ENCODE measurements at regions not wholly inside any gene's neighbourhood (a gene's known extent, or its start where the extent isn't known, plus 50 kb on each side); places are given as distances from the start of the nearest gene placed in this dataset.
A peak's percentile ranks its signal among the peaks of the same experiment; 100 is the strongest.
"Not testable (repeated sequence)": the region's sequence is repeated elsewhere in the genome, so short reads cannot be mapped to it uniquely, and the experiment has no call there.

GRCh38 chr12:28063355-28063880, 90.9 kb upstream of the PTHLH start:
- DNase-seq = no peak

DNA sequence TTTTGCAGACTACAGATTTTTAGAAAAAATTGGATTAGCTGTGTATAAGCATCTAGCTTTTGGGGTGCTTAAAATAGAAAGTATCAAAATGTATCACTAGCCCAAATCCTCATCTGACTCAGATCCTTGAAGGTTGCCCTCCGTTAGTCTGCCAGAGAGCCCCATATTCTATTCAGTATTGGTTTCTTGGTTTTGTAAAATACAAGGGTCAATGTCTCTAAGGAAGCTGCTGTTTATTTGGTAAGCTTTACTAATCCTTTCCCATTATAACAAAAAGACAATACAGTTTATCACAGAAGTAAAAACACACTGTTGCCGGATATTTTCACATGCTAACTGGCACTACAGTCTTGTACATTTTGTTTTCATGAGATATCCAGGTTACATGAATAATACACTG, 92.8 kb upstream of the PTHLH start:
- no peak for DNase-seq

DNA sequence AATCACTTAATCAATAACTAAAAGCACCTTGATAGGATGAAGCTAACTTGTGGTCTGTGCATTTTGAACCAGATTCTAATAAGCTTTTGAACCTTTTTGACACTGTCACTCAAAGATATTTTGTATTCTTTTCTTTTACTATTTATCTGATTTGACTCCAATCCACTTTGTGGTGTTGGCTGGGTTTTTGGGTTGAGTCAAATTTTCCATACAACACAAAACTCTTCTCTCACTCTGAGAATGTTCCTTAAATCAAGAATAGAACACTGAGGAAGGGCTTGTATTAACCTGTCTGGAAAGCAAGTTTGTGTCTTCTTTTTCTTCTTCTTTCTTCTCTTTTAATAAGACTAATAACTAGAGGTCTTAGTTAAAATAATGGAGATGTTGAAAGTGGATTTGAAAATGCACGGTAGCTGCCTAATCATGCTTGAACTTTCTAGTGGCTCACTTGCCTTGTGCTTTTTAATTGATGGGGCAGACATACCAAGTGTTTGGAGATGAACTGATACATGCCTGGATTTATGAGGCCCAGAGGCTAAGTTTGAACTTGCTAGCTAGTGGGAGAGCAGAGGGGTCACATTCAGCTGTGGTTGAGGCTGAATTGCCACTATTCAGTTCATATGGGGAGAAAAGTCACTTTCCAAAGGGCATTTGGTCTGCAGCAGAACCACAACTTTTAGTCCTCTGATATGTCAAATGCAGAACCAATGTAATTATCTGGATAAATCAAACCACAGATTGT, 93.5 kb upstream of the PTHLH start:
- no peak for DNase-seq

- no peak for DNase-seq
These were observed 94.3 kb upstream of the PTHLH start for GRCh38 chr12:28066879-28067278.

DNA sequence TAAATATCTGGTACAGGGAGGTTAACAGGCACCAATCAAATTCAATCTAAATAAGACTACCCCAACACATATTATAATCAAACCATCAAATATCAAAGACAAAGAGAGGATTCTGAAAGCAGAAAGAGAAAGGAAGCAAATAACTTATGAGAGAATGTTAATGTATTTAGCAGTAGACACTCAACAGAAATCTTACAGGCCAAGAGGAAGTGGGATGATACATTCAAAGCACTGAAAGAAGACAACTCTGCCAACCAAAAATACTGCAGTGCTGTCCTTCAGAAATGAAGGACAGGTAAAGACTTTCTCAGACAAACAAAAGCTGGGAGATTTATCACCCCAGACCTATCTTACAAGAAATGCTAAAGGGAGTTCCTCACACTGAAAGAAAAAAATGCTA, 95.9 kb upstream of the PTHLH start:
- no peak for DNase-seq

GRCh38 chr12:28079539-28079938, 107.0 kb upstream of the PTHLH start:
- DNase-seq = no peak

DNA sequence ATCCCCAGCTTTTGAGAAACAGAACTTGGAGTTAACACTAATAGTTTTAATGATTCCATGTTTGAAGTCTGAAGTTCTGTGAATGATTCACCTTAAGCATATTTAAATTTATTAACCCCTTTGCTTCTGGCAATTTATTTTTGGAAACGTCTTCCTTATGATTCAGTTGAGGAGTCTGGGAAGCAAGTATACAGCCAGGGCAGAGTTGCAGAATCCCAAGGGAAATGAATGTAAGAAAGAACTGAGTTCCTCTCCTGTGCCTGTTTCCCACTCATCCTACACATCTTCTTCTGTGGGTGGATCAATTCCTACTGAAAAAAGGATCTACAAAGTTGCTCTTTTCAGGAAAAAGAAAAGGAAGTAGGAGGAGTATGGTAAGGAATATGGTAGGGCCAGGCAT, 108.2 kb upstream of the CCDC91 start:
- DNase-seq = no peak

GRCh38 chr12:28083840-28084678, 106.2 kb upstream of the CCDC91 start:
- DNase-seq = no peak

DNA sequence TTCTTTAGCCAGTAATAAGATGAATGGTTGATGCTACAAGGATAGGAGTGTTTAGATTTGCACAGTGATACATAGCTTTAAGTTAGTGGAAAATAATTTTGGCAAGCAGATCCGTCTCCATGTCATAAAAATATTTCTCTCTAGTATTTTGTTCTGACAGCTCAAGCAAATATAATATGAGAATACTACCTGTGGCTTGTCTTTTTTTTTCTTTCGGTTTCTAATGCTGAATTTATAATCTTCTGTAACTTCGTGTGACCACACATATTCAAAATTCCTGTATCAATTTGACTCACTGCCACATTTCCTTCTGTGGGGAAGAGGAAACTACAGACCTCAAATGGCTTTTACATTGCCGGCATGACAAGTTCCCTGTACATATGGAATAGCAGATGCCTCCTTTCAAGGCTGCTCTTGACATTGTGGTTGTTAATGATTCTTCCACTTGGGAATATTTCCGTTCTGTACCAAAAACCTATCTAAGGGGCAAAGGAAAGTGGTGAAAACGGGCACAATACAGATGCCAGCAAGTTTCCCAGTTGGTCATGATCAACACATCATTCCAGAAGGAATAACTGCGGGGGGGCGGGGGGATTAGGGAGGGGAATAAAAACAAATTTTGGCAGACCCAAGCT, 103.6 kb upstream of the CCDC91 start:
- DNase-seq = peak; percentile 12

- DNase-seq = no peak
These were observed 101.5 kb upstream of the CCDC91 start for GRCh38 chr12:28088566-28089272.

- no peak for DNase-seq
These were observed 100.9 kb upstream of the CCDC91 start for GRCh38 chr12:28089338-28089737.

GRCh38 chr12:28090835-28091234, 99.4 kb upstream of the CCDC91 start:
- no peak for DNase-seq

DNA sequence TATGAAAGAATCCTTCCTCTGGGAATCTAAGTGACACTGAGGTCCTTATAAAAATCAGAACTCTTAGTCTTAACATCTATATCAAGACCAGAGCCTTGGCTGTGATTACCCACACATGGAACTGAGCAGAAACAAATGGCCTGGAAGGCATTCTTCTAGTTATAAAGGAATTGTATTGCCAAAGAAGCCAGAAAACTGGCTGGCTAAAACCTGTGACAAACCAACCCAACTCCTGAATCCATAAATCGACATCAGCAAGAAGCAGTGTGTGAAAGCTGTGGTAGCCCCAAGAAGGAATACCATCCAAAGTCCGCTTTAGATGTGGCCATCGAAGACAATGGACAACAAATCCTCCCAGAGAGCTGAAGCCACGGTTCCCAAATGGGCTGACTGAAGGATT, 97.9 kb upstream of the CCDC91 start:
- DNase-seq = no peak

DNA sequence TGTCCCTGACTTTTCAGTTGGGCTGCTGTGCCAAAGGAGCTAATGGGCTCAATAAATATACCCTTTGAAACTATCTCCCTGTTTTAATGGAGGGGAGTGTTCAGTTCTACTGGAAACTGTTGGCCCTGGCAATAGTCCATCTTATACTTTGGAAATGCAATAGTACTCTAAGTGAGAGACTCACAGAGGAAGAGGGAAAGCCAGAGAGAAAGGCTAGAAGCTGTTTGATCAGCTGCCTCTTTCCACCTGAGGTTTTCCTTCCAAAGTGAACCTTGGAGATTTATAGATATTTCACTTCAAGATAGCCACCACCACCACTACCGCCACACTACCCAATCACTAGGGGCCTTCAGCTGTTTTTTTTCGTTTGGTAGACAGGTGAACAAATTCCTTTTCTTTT, 93.6 kb upstream of the CCDC91 start:
- DNase-seq = no peak

DNA sequence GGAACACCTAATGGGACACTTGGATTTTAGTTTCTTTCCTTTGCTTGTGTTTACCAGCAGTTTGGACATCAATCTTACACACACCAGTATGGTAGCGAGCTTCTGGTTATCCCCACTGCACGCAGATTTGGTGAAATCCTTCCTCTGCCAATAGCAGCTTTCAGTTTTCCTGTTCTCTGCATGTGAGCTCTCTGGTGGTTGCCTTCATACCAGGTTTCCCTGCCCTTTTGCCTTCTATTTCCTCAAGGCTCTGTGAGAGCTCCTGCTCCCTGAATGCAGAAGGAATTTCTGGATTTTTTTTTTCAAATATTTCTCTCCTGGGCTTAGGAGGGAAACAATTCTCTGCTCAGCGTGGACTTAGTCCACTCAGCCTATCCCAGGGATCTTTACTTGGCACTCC, 93.0 kb upstream of the CCDC91 start:
- DNase-seq = no peak

DNA sequence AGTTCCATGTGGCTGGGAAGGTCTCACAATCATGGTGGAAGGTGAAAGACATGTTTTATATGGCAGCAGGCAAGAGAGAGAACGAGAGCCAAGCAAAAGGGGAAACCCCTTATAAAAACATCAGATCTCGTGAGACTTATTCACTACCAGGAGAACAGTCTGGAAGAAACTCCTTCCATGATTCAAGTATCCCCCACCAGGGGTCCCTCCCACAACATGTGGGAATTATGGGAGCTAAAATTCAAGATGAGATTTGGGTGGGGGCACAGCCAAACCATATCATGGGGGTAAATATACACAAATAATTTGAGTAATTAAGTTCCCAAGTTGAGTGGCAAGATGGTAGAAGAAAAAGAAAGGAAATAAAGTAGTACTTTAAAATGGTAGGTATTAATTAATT, 91.0 kb upstream of the CCDC91 start:
- not testable (repeated sequence) for DNase-seq

DNA sequence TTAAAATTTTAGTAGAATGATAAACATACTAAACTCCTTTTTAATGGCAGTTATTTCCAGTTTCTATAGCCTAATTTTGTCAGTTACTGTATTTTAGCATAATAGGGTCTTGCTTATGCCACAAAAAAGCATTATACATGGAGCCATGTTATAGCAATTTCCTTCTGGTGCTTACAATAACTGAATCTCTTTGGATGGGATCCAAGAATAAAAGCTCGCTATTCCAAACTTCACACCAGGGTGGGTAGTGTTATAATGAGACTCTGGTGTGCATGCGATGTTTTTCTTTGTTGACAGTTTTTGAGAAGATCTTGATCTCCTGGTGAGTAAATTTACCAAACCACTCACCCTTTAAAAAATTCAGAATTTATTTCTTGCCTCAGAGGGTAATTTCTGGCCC, 90.4 kb upstream of the CCDC91 start:
- no peak for DNase-seq

GRCh38 chr12:28100717-28101116, 89.5 kb upstream of the CCDC91 start:
- DNase-seq = no peak

DNA sequence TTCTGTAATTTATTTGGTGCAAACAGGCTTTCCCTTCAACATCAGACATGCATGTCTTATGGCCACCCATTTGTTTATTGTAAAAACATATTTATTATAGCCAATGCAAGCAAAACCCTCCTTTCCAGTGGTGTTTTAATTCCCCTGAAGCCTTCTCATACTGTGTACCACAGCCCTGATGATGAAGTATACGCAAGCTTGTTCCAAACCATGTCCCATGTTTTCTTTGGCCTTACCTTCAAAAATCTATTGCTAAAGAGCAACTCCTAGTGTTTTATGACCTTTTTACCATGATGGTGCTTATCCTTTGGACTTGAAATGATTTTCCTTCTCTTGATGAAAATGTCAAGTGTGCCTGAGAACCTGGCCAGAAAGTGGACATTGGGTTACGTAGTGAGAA, 85.9 kb upstream of the CCDC91 start:
- no peak for DNase-seq

DNA sequence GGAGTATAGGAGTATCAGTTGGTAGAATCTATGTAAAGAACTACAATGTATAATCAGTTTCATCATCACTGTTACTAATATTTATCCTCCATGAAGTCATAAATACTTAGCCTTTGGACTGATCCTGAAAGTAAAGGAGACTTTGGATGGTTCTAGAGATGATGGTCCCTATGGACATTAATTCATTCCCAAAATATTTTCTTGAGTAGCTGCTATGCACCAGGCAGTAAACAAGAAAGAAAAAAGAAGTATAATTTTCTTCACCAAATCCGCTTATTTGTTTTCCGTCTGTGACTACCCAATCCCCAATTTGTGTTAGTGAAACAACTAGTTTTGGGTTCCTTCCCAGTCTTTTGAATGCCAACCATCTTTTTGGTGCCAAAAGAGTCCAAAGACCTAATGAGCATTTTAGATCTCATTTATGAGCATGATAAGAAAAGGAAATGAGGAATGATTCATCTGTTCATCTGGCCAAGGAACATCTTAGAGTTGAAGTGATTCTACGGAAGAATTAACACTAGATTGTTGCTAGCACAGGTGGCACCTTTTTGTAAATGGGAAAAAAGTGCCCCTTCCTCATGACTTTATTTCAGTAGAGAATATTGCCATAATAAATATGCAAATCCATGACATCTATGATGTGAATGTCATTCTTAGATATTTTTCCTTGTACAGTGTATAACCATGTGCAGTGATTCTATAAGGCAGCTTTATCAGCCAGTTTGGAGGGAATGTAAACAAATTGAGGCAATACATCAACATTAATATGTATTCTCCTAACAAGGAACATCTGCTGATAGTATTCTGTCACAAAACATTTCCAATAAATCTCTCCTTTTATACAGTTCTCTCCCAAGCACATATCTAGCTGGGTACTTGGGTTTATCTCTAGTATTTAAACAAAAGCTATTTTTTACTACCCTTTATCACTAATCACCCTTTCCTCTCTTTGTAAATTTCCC, 85.1 kb upstream of the CCDC91 start:
- DNase-seq = no peak

DNA sequence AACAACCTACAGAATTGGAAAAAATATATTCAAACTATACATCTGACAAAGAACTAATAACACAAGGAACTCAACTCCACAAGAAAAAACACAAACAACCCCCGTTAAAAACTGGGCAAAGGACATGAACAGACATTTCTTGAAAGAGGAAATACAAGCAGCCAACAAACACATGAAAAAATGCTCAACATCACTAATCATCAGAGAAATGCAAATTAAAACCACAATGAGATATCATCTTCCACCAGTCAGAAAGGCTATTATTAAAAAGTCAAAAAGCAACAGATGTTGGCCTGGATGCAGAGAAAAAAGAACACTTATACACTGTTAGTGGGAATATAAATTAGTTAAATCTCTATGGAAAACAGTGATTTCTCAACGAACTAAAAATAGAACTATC, 82.6 kb upstream of the CCDC91 start:
- DNase-seq = no peak

GRCh38 chr12:28108599-28108998, 81.7 kb upstream of the CCDC91 start:
- DNase-seq = no peak

Measured in NCI-H524 treated with DMSO at 0.1 percent for 48 hours (cell line).